WTC11 (cell line): ENCODE measurements at regions not wholly inside any gene's neighbourhood (a gene's known extent, or its start where the extent isn't known, plus 50 kb on each side); places are given as distances from the start of the nearest gene placed in this dataset.

Experiments
- ATF1 ChIP-seq: sonication (generic); formaldehyde crosslinking; IDR thresholded peaks from 2 replicates; pipeline ENCODE4 v1.8.1; 2023; ENCODE audit warnings: mild to moderate bottlenecking, moderate library complexity, missing genetic modification reagents
- CREM ChIP-seq: sonication (generic); formaldehyde crosslinking; IDR thresholded peaks from 2 replicates; pipeline ENCODE4 v1.8.1; 2022; ENCODE audit warnings: mild to moderate bottlenecking, missing genetic modification reagents, moderate library complexity
- FOXP1 ChIP-seq: sonication (generic); formaldehyde crosslinking; IDR thresholded peaks from 2 replicates; pipeline ENCODE4 v1.8.0; 2022; ENCODE audit warnings: missing genetic modification reagents, mild to moderate bottlenecking, moderate library complexity, borderline replicate concordance
- HMGA2 ChIP-seq: fragments of 250-450 bp; sonication (Bioruptor Pico); IDR thresholded peaks from 2 replicates; pipeline ENCODE4 v1.4.0; 2021; ENCODE audit warnings: mild to moderate bottlenecking, moderate library complexity
- JUN ChIP-seq: sonication (generic); formaldehyde crosslinking; IDR thresholded peaks from 2 replicates; pipeline ENCODE4 v1.8.0; 2023; ENCODE audit warnings: mild to moderate bottlenecking, missing genetic modification reagents
- SMAD3 ChIP-seq: sonication (generic); formaldehyde crosslinking; IDR thresholded peaks from 2 replicates; pipeline ENCODE4 v1.8.0; 2022; ENCODE audit warnings: missing genetic modification reagents, mild to moderate bottlenecking, borderline replicate concordance
- TF ChIP-seq, protein P1 (sequence below): sonication (generic); formaldehyde crosslinking; conservative IDR thresholded peaks from 2 replicates; pipeline ENCODE4 v1.8.1; 2022; ENCODE audit warnings: mild to moderate bottlenecking, missing genetic modification reagents

- TF ChIP-seq, protein P1, sequence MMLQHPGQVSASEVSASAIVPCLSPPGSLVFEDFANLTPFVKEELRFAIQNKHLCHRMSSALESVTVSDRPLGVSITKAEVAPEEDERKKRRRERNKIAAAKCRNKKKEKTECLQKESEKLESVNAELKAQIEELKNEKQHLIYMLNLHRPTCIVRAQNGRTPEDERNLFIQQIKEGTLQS (CRISPR knock-in tag): no peak
- no peak for TF ChIP-seq JUN (CRISPR knock-in tag)
- no peak for TF ChIP-seq ATF1 (CRISPR knock-in tag)
- TF ChIP-seq SMAD3 (CRISPR knock-in tag): no peak
- TF ChIP-seq CREM (CRISPR knock-in tag): no peak
- no peak for TF ChIP-seq HMGA2 (CRISPR knock-in tag)
- TF ChIP-seq FOXP1 (CRISPR knock-in tag): no peak
These were observed 528.5 kb downstream of the DSC3 start for GRCh38 chr18:30514059-30514458.
